Endodermal cell (in vitro differentiated cells): ENCODE measurements at regions not wholly inside any gene's neighbourhood (a gene's known extent, or its start where the extent isn't known, plus 50 kb on each side); places are given as distances from the start of the nearest gene placed in this dataset.

Experiments used
- DNase-seq: peaks from one replicate; pipeline ENCODE4 v3.0.0-alpha.2; 2017
- H3K27ac ChIP-seq: 2 replicates; pipeline ENCODE4 v1.5.1; 2013; ENCODE audit warnings: mild to moderate bottlenecking, low read depth, low read length, moderate library complexity
- H3K27me3 ChIP-seq: 2 replicates; pipeline ENCODE4 v1.6.1; 2013; ENCODE audit warnings: mild to moderate bottlenecking, low read length, moderate library complexity; ENCODE audit not compliant: insufficient read depth, control insufficient read depth, poor library complexity, severe bottlenecking
- H3K36me3 ChIP-seq: 2 replicates; pipeline ENCODE4 v1.7.0; 2013; ENCODE audit warnings: mild to moderate bottlenecking, low read length, moderate library complexity; ENCODE audit not compliant: control insufficient read depth, insufficient read depth
- H3K4me1 ChIP-seq: one replicate; pipeline ENCODE4 v1.7.0; 2013; ENCODE audit warnings: low read length; ENCODE audit not compliant: control insufficient read depth, insufficient read depth
- H3K4me3 ChIP-seq: 2 replicates; pipeline ENCODE4 v1.5.1; 2013; ENCODE audit warnings: mild to moderate bottlenecking, low read length, moderate library complexity
- H3K9ac ChIP-seq: 2 replicates; pipeline ENCODE4 v1.6.1; 2013; ENCODE audit warnings: mild to moderate bottlenecking, low read length, moderate library complexity; ENCODE audit not compliant: poor library complexity, severe bottlenecking; ENCODE audit errors: extremely low read depth
- H3K9me3 ChIP-seq: 2 replicates; pipeline ENCODE4 v1.6.1; 2013; ENCODE audit warnings: mild to moderate bottlenecking, low read length, moderate library complexity; ENCODE audit not compliant: control insufficient read depth
- H3K27ac Mint-ChIP-seq: 2 replicates; pipeline ENCODE4 v1.8.0; 2020; ENCODE audit warnings: mixed read lengths
- H3K27me3 Mint-ChIP-seq: 2 replicates; pipeline ENCODE4 v1.8.0; 2021; ENCODE audit warnings: mild to moderate bottlenecking, mixed read lengths; ENCODE audit not compliant: insufficient read depth
- H3K36me3 Mint-ChIP-seq: 2 replicates; pipeline ENCODE4 v1.8.0; 2020; ENCODE audit warnings: low read depth, mixed read lengths
- H3K4me1 Mint-ChIP-seq: 2 replicates; pipeline ENCODE4 v1.8.0; 2020; ENCODE audit warnings: mixed read lengths
- H3K4me3 Mint-ChIP-seq: 2 replicates; pipeline ENCODE4 v1.8.0; 2020; ENCODE audit warnings: mild to moderate bottlenecking, moderate library complexity, mixed read lengths
- H3K9me3 Mint-ChIP-seq: 2 replicates; pipeline ENCODE4 v1.8.0; 2020; ENCODE audit warnings: mild to moderate bottlenecking, mixed read lengths
- CTCF ChIP-seq: fragments of 200-600 bp; sonication (generic); conservative IDR thresholded peaks from 2 replicates; pipeline ENCODE4 v1.5.0; 2021; ENCODE audit warnings: antibody characterized with exemption, mild to moderate bottlenecking
- WGBS, 2 experiments: methylation state at CpG; one replicate each; pipeline versions ENCODE4 v1.1.5 to v1.1.7; 2013; ENCODE audit warnings: missing lambda C conversion rate in 2 of 2, mixed read lengths in 1 of 2; ENCODE audit not compliant: insufficient coverage in 1 of 2, insufficient read length in 1 of 2; 5-methylcytosine and 5-hydroxymethylcytosine counted together

GRCh38 chrX:46036508-46036907 lies 508.7 kb downstream of the ZNF674 start:
- H3K36me3 ChIP-seq = no peaks in the 10 kb centered on the region
- H3K9ac ChIP-seq = no peak overlapping the region
- no peaks in the 10 kb centered on the region for H3K36me3 Mint-ChIP-seq
- no peak overlapping the region for H3K4me3 Mint-ChIP-seq
- H3K4me1 ChIP-seq = no peaks in the 10 kb centered on the region
- no CpG with 5 or more reads among the region's 1 CpG for WGBS, 2 experiments
- peaks cover 13% of the 10 kb centered on the region for H3K9me3 ChIP-seq
- no peaks in the 10 kb centered on the region for H3K27me3 Mint-ChIP-seq
- H3K4me1 Mint-ChIP-seq = no peaks in the 10 kb centered on the region
- no peak overlapping the region for H3K4me3 ChIP-seq
- H3K9me3 Mint-ChIP-seq = peaks cover 54% of the 10 kb centered on the region
- no peak overlapping the region for H3K27ac ChIP-seq
- no peaks in the 10 kb centered on the region for H3K27me3 ChIP-seq
- no peak overlapping the region for H3K27ac Mint-ChIP-seq
- no peak for DNase-seq
- TF ChIP-seq CTCF = no peak

DNA sequence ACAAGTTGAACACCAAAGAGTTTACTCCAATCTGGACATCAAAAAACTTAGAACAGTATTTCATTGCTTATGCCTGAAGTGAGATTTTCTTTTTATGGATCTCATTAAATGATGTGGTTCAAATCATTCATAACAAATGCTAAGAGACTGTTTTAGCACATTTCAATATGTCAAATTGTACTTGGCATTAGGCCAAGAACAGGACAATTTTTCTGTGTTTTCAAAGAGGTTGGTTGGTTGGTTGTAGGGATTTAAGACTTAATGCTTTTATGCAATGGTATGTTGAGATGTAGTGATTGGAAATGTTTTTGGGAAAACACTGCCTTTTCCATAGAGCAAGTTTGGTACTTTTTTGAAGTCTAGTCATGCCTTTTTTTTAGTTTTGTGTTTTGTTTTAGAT lies 510.4 kb downstream of the ZNF674 start:
- H3K36me3 Mint-ChIP-seq = no peaks in the 10 kb centered on the region

GRCh38 chrX:46029777-46030176 lies 515.4 kb downstream of the ZNF674 start:
- Histone ChIP-seq H3K4me3 (no peak overlapping the region), H3K4me1 (no peaks in the 10 kb centered on the region), H3K27me3 (no peaks in the 10 kb centered on the region), H3K9ac (no peak overlapping the region), H3K27ac (no peak overlapping the region), H3K36me3 (no peaks in the 10 kb centered on the region), H3K9me3 (no peaks in the 10 kb centered on the region)
- 100% methylated on average over 1 of the region's 1 CpG for WGBS, 2 experiments
- no peak overlapping the region for H3K27ac Mint-ChIP-seq
- no peaks in the 10 kb centered on the region for H3K4me1 Mint-ChIP-seq
- H3K9me3 Mint-ChIP-seq = peaks cover 33% of the 10 kb centered on the region
- no peak for DNase-seq
- no peaks in the 10 kb centered on the region for H3K27me3 Mint-ChIP-seq
- no peak overlapping the region for H3K4me3 Mint-ChIP-seq
- H3K36me3 Mint-ChIP-seq = no peaks in the 10 kb centered on the region
- TF ChIP-seq CTCF = no peak

More for the DNA sequence above, 510.4 kb downstream of the ZNF674 start:
- H3K27ac ChIP-seq = no peak overlapping the region
- Mint-ChIP-seq H3K27ac (no peak overlapping the region), H3K4me1 (no peaks in the 10 kb centered on the region), H3K9me3 (peaks cover 39% of the 10 kb centered on the region), H3K4me3 (no peak overlapping the region), H3K27me3 (no peaks in the 10 kb centered on the region)
- no peak for TF ChIP-seq CTCF
- no peaks in the 10 kb centered on the region for H3K27me3 ChIP-seq
- H3K4me1 ChIP-seq = no peaks in the 10 kb centered on the region
- H3K9ac ChIP-seq = no peak overlapping the region
- H3K36me3 ChIP-seq = no peaks in the 10 kb centered on the region
- H3K9me3 ChIP-seq = no peaks in the 10 kb centered on the region
- no peak overlapping the region for H3K4me3 ChIP-seq
- DNase-seq = no peak
